ENCODE measurements at regions not wholly inside any gene's neighbourhood (a gene's known extent, or its start where the extent isn't known, plus 50 kb on each side); places are given as distances from the start of the nearest gene placed in this dataset.
"Not testable (repeated sequence)": the region's sequence is repeated elsewhere in the genome, so short reads cannot be mapped to it uniquely, and the experiment has no call there.

GRCh38 chr4:81675791-81676393, 204.2 kb upstream of the RASGEF1B start:
- H3K27ac Mint-ChIP-seq (ENCODE audit: low read depth, unreplicated experiment), result no peak overlapping the region
- no peaks in the 10 kb centered on the region for H3K27me3 Mint-ChIP-seq (ENCODE audit: insufficient read depth, unreplicated experiment)
- no peak overlapping the region for H3K4me3 Mint-ChIP-seq (ENCODE audit: unreplicated experiment)
- H3K9me3 Mint-ChIP-seq (ENCODE audit: unreplicated experiment), result no peaks in the 10 kb centered on the region
- no peaks in the 10 kb centered on the region for H3K36me3 Mint-ChIP-seq (ENCODE audit: insufficient read depth, unreplicated experiment)
- TF ChIP-seq CTCF (IDR thresholded peaks at IDR 0.05; ENCODE audit: unreplicated experiment), result no peak
- DNase-seq (ENCODE audit: unreplicated experiment), result no peak
- CTCF ChIA-PET, result interaction anchor here (0.6 kb wide), 1 partner anchor 901 kb away, joined by 3 read pairs; no protein-coding TSS in a partner anchor
- intact Hi-C loops (cut with micrococcal nuclease), result no loop called here
- POLR2A ChIA-PET, result no interaction called here
- BruUV-seq (replicated peaks), result no TSS peak
- H3K4me1 Mint-ChIP-seq (ENCODE audit: insufficient read depth, unreplicated experiment), result no peaks in the 10 kb centered on the region

- CTCF ChIA-PET, result no interaction called here
- Mint-ChIP-seq H3K4me3 (ENCODE audit: unreplicated experiment) (no peak overlapping the region), H3K4me1 (ENCODE audit: insufficient read depth, unreplicated experiment) (no peaks in the 10 kb centered on the region), H3K27me3 (ENCODE audit: insufficient read depth, unreplicated experiment) (no peaks in the 10 kb centered on the region), H3K36me3 (ENCODE audit: insufficient read depth, unreplicated experiment) (no peaks in the 10 kb centered on the region), H3K27ac (ENCODE audit: low read depth, unreplicated experiment) (no peak overlapping the region), H3K9me3 (ENCODE audit: unreplicated experiment) (no peaks in the 10 kb centered on the region)
- POLR2A ChIA-PET, result no interaction called here
- no TSS peak for BruUV-seq (replicated peaks)
- no peak for DNase-seq (ENCODE audit: unreplicated experiment)
- no peak for TF ChIP-seq CTCF (IDR thresholded peaks at IDR 0.05; ENCODE audit: unreplicated experiment)
- intact Hi-C loops (cut with micrococcal nuclease), result no loop called here
Measured at GRCh38 chr4:81673961-81674360, 202.3 kb upstream of the RASGEF1B start.

GRCh38 chr4:81668328-81668727, 196.6 kb upstream of the RASGEF1B start:
- CTCF ChIA-PET; H3K27ac Mint-ChIP-seq (ENCODE audit: low read depth, unreplicated experiment); H3K36me3 Mint-ChIP-seq (ENCODE audit: insufficient read depth, unreplicated experiment); H3K27me3 Mint-ChIP-seq (ENCODE audit: insufficient read depth, unreplicated experiment); BruUV-seq (replicated peaks); H3K4me3 Mint-ChIP-seq (ENCODE audit: unreplicated experiment); H3K9me3 Mint-ChIP-seq (ENCODE audit: unreplicated experiment); DNase-seq (ENCODE audit: unreplicated experiment); intact Hi-C loops (cut with micrococcal nuclease); H3K4me1 Mint-ChIP-seq (ENCODE audit: insufficient read depth, unreplicated experiment): not testable (repeated sequence)
- POLR2A ChIA-PET, result interaction anchor here (1.2 kb wide), 1 partner anchor 48 kb away, joined by 4 read pairs; no protein-coding TSS in a partner anchor

- Mint-ChIP-seq H3K27ac (ENCODE audit: low read depth, unreplicated experiment) (no peak overlapping the region), H3K27me3 (ENCODE audit: insufficient read depth, unreplicated experiment) (no peaks in the 10 kb centered on the region), H3K4me1 (ENCODE audit: insufficient read depth, unreplicated experiment) (no peaks in the 10 kb centered on the region), H3K9me3 (ENCODE audit: unreplicated experiment) (no peaks in the 10 kb centered on the region), H3K36me3 (ENCODE audit: insufficient read depth, unreplicated experiment) (no peaks in the 10 kb centered on the region), H3K4me3 (ENCODE audit: unreplicated experiment) (no peak overlapping the region)
- ChIA-PET POLR2A (interaction anchor here (1.2 kb wide), 1 partner anchor 47 kb away, joined by 4 read pairs; no protein-coding TSS in a partner anchor), CTCF (no interaction called here)
- TF ChIP-seq CTCF (IDR thresholded peaks at IDR 0.05; ENCODE audit: unreplicated experiment), result no peak
- no peak for DNase-seq (ENCODE audit: unreplicated experiment)
- intact Hi-C loops (cut with micrococcal nuclease), result no loop called here
- no TSS peak for BruUV-seq (replicated peaks)
Measured at GRCh38 chr4:81667539-81667938, 195.8 kb upstream of the RASGEF1B start.

- Mint-ChIP-seq H3K4me1 (ENCODE audit: insufficient read depth, unreplicated experiment) (no peaks in the 10 kb centered on the region), H3K27ac (ENCODE audit: low read depth, unreplicated experiment) (no peak overlapping the region), H3K36me3 (ENCODE audit: insufficient read depth, unreplicated experiment) (no peaks in the 10 kb centered on the region), H3K4me3 (ENCODE audit: unreplicated experiment) (no peak overlapping the region), H3K27me3 (ENCODE audit: insufficient read depth, unreplicated experiment) (no peaks in the 10 kb centered on the region), H3K9me3 (ENCODE audit: unreplicated experiment) (no peaks in the 10 kb centered on the region)
- intact Hi-C loops (cut with micrococcal nuclease), result no loop called here
- CTCF ChIA-PET, result interaction anchor here (0.6 to 1.2 kb wide), 3 partner anchors 177 to 199 kb away, joined by 3 to 6 read pairs (median 4); no protein-coding TSS in a partner anchor
- DNase-seq (ENCODE audit: unreplicated experiment), result no peak
- no peak for TF ChIP-seq CTCF (IDR thresholded peaks at IDR 0.05; ENCODE audit: unreplicated experiment)
- no TSS peak for BruUV-seq (replicated peaks)
- POLR2A ChIA-PET, result no interaction called here
Measured at GRCh38 chr4:81666491-81666890, 194.8 kb upstream of the RASGEF1B start.
